Activated CD8-positive, alpha-beta T cell treated with anti-CD3 and anti-CD28 coated beads for 36 hours (primary cell): ENCODE measurements at regions not wholly inside any gene's neighbourhood (a gene's known extent, or its start where the extent isn't known, plus 50 kb on each side); places are given as distances from the start of the nearest gene placed in this dataset.

Source experiments
- ATAC-seq: fragments of 200-7000 bp; cut with Tn5 transposase; one replicate; pipeline ENCODE4 v1.10.0; 2021; ENCODE audit warnings: mild to moderate bottlenecking, moderate library complexity
- CTCF ChIA-PET: fragments of 350-600 bp; sonication (Branson Sonifier 250); formaldehyde crosslinking; loops from one replicate; lab custom pipeline; 2021; ENCODE audit warnings: antibody characterized with exemption; lab: Charles Lee
- POLR2A ChIA-PET: fragments of 350-600 bp; sonication (Branson Sonifier 250); formaldehyde crosslinking; loops from one replicate; lab custom pipeline; 2021; ENCODE audit warnings: antibody characterized with exemption; lab: Charles Lee
- DNase-seq: peaks from one replicate; pipeline ENCODE4 v3.0.0-alpha.2; 2020
- H3K27ac Mint-ChIP-seq: one replicate; pipeline ENCODE4 v1.8.0; 2021; ENCODE audit warnings: mild to moderate bottlenecking, mixed read lengths
- H3K27me3 Mint-ChIP-seq: one replicate; pipeline ENCODE4 v1.8.0; 2021; ENCODE audit warnings: mixed read lengths
- H3K36me3 Mint-ChIP-seq: one replicate; pipeline ENCODE4 v1.8.0; 2021; ENCODE audit warnings: low read depth, mixed read lengths
- H3K4me1 Mint-ChIP-seq: one replicate; pipeline ENCODE4 v1.8.0; 2021; ENCODE audit warnings: low read depth, mixed read lengths
- H3K4me3 Mint-ChIP-seq: one replicate; pipeline ENCODE4 v1.8.0; 2021; ENCODE audit warnings: mild to moderate bottlenecking, moderate library complexity, mixed read lengths
- H3K9me3 Mint-ChIP-seq: one replicate; pipeline ENCODE4 v1.8.0; 2021; ENCODE audit warnings: mixed read lengths
- CTCF ChIP-seq: fragments of 200-600 bp; IDR thresholded peaks from one replicate; pipeline ENCODE4 v1.8.0; 2022; ENCODE audit warnings: antibody characterized with exemption, mild to moderate bottlenecking
- intact Hi-C: fragments of 100-400 bp; cut with micrococcal nuclease; formaldehyde crosslinking; loops from one replicate; pipeline ENCODE4 v1.10.0; 2022

GRCh38 chr16:66136841-66137240, 229.7 kb upstream of the CDH5 start:
- POLR2A ChIA-PET = no interaction called here

GRCh38 chr16:66135838-66136237, 230.7 kb upstream of the CDH5 start:
- H3K4me1 Mint-ChIP-seq = no peaks in the 10 kb centered on the region
- H3K36me3 Mint-ChIP-seq = no peaks in the 10 kb centered on the region
- H3K4me3 Mint-ChIP-seq = no peak overlapping the region
- POLR2A ChIA-PET = interaction anchor here (0.7 to 1.2 kb wide), 2 partner anchors 11 to 46 kb away, joined by 3 to 5 read pairs; no protein-coding TSS in a partner anchor
- intact Hi-C loops = no loop called here
- no peak overlapping the region for H3K27ac Mint-ChIP-seq
- TF ChIP-seq CTCF = no peak
- no peak for DNase-seq
- no peak for ATAC-seq
- CTCF ChIA-PET = no interaction called here
- peaks cover 1% of the 10 kb centered on the region for H3K27me3 Mint-ChIP-seq
- no peaks in the 10 kb centered on the region for H3K9me3 Mint-ChIP-seq

More at GRCh38 chr16:66136841-66137240, 229.7 kb upstream of the CDH5 start:
- intact Hi-C loops = no loop called here
- Mint-ChIP-seq H3K36me3 (no peaks in the 10 kb centered on the region), H3K4me1 (no peaks in the 10 kb centered on the region), H3K27ac (no peak overlapping the region), H3K27me3 (peaks cover 1% of the 10 kb centered on the region), H3K4me3 (no peak overlapping the region), H3K9me3 (no peaks in the 10 kb centered on the region)
- ATAC-seq = no peak
- TF ChIP-seq CTCF = no peak
- no peak for DNase-seq
- CTCF ChIA-PET = no interaction called here

- H3K36me3 Mint-ChIP-seq = no peaks in the 10 kb centered on the region
- DNase-seq = no peak
- POLR2A ChIA-PET = interaction anchor here (0.7 to 1.2 kb wide), 2 partner anchors 12 to 46 kb away, joined by 3 to 5 read pairs; no protein-coding TSS in a partner anchor
- no peak overlapping the region for H3K4me3 Mint-ChIP-seq
- CTCF ChIA-PET = no interaction called here
- H3K27me3 Mint-ChIP-seq = peaks cover 1% of the 10 kb centered on the region
- H3K9me3 Mint-ChIP-seq = no peaks in the 10 kb centered on the region
- no peaks in the 10 kb centered on the region for H3K4me1 Mint-ChIP-seq
- H3K27ac Mint-ChIP-seq = no peak overlapping the region
- intact Hi-C loops = no loop called here
- no peak for TF ChIP-seq CTCF
- ATAC-seq = no peak
Observed at GRCh38 chr16:66135421-66135831, 231.1 kb upstream of the CDH5 start.

GRCh38 chr16:66134875-66135274, 231.6 kb upstream of the CDH5 start:
- TF ChIP-seq CTCF = no peak
- POLR2A ChIA-PET = no interaction called here
- H3K27ac Mint-ChIP-seq = no peak overlapping the region
- intact Hi-C loops = no loop called here
- H3K36me3 Mint-ChIP-seq = no peaks in the 10 kb centered on the region
- no peaks in the 10 kb centered on the region for H3K4me1 Mint-ChIP-seq
- no peak for ATAC-seq
- no peak overlapping the region for H3K4me3 Mint-ChIP-seq
- CTCF ChIA-PET = no interaction called here
- peaks cover 1% of the 10 kb centered on the region for H3K27me3 Mint-ChIP-seq
- H3K9me3 Mint-ChIP-seq = no peaks in the 10 kb centered on the region
- no peak for DNase-seq

- POLR2A ChIA-PET = no interaction called here
- Mint-ChIP-seq H3K27ac (no peak overlapping the region), H3K9me3 (no peaks in the 10 kb centered on the region), H3K36me3 (no peaks in the 10 kb centered on the region), H3K4me3 (no peak overlapping the region), H3K27me3 (peaks cover 6% of the 10 kb centered on the region), H3K4me1 (no peaks in the 10 kb centered on the region)
- no peak for TF ChIP-seq CTCF
- intact Hi-C loops = no loop called here
- CTCF ChIA-PET = no interaction called here
- DNase-seq (no peak), ATAC-seq (no peak)
Observed at GRCh38 chr16:66133643-66134338, 232.7 kb upstream of the CDH5 start.
